GM12878 (cell line): ENCODE measurements at regions not wholly inside any gene's neighbourhood (a gene's known extent, or its start where the extent isn't known, plus 50 kb on each side); places are given as distances from the start of the nearest gene placed in this dataset.

Experiments
- ATAC-seq: fragments of 200-7000 bp; cut with Tn5 transposase; 3 replicates; pipeline ENCODE4 v1.9.1; 2020; ENCODE audit warnings: mild to moderate bottlenecking, moderate library complexity
- BruUV-seq: library from RNA; stranded (reverse); fragments of 400-500 nt; replicated peaks from 2 replicates; lab custom pipeline; 2021; lab: Mats Ljungman, UMichigan
- CTCF ChIA-PET: fragments of 300-600 bp; sonication (Branson Sonifier 250); formaldehyde crosslinking; extraction: SDS; loops from one replicate; lab custom pipeline; 2021; ENCODE audit warnings: inconsistent platforms; lab: Yijun Ruan, JAX
- POLR2A ChIA-PET: fragments of 350-600 bp; formaldehyde crosslinking; extraction: SDS; loops from one replicate; lab custom pipeline; 2021; ENCODE audit warnings: inconsistent platforms; lab: Charles Lee
- RAD21 ChIA-PET: fragments of 300-600 bp; sonication (Branson Sonifier 250); formaldehyde crosslinking; loops from one replicate; lab custom pipeline; 2023; ENCODE audit warnings: antibody characterized with exemption; ENCODE audit not compliant: unreplicated experiment; lab: Charles Lee
- SMC1A ChIA-PET: fragments of 300-600 bp; sonication (Branson Sonifier 250); formaldehyde crosslinking; loops from one replicate; lab custom pipeline; 2023; ENCODE audit not compliant: unreplicated experiment, uncharacterized antibody; lab: Charles Lee
- DNase-seq: peaks from one replicate; pipeline ENCODE4 v3.0.0-alpha.2; 2011; ENCODE audit warnings: low read depth, low spot score
- FAIRE-seq: peaks from 3 replicates; lab custom pipeline; 2011; peaks lifted over from hg19 to GRCh38; lab: Jason Lieb, UNC
- H2AFZ ChIP-seq: 2 replicates; pipeline ENCODE4 v1.6.0; 2011; ENCODE audit warnings: low read depth, low read length, control low read depth; ENCODE audit not compliant: control insufficient read depth
- H3K27ac ChIP-seq: 2 replicates; pipeline ENCODE4 v1.5.1; 2011; ENCODE audit warnings: control low read depth; ENCODE audit not compliant: control insufficient read depth, insufficient read depth
- H3K27me3 ChIP-seq, 2 experiments: replicated peaks in 1 of 2; 2 replicates each; pipeline versions ENCODE4 v1.6.0 to v1.6.1; 2011; ENCODE audit warnings: low read length in 1 of 2; ENCODE audit not compliant: control insufficient read depth in 2 of 2, insufficient read depth in 2 of 2
- H3K36me3 ChIP-seq, 2 experiments: 2 replicates each; pipeline ENCODE4 v1.5.1; 2011; ENCODE audit warnings: low read length in 1 of 2; ENCODE audit not compliant: control insufficient read depth in 2 of 2, insufficient read depth in 2 of 2
- H3K4me1 ChIP-seq: 2 replicates; pipeline ENCODE4 v1.6.1; 2011; ENCODE audit warnings: mild to moderate bottlenecking, low read length, moderate library complexity, mixed read lengths; ENCODE audit not compliant: control insufficient read depth, insufficient read depth
- H3K4me2 ChIP-seq: 2 replicates; pipeline ENCODE4 v1.6.0; 2011; ENCODE audit warnings: control low read depth; ENCODE audit not compliant: control insufficient read depth, insufficient read depth
- H3K4me3 ChIP-seq: fragments of 200-600 bp; sonication (generic); 2 replicates; pipeline ENCODE4 v1.5.1; 2016
- H3K79me2 ChIP-seq: 2 replicates; pipeline ENCODE4 v1.6.0; 2011; ENCODE audit warnings: low read length; ENCODE audit not compliant: control insufficient read depth, insufficient read depth
- H3K9ac ChIP-seq: 2 replicates; pipeline ENCODE4 v1.8.0; 2011; ENCODE audit warnings: low read length, control low read depth, mixed read lengths; ENCODE audit not compliant: control insufficient read depth, insufficient read depth
- H3K9me3 ChIP-seq: replicated peaks from 3 replicates; pipeline ENCODE4 v1.5.1; 2011; ENCODE audit warnings: mild to moderate bottlenecking, low read length; ENCODE audit not compliant: control insufficient read depth, insufficient read depth
- H4K20me1 ChIP-seq: 2 replicates; pipeline ENCODE4 v1.6.0; 2011; ENCODE audit not compliant: control insufficient read depth, insufficient read depth
- FOXM1 ChIP-seq: IDR thresholded peaks from 2 replicates; pipeline ENCODE4 v1.6.1; 2012; ENCODE audit warnings: low read depth, mild to moderate bottlenecking, inconsistent platforms, low read length, moderate library complexity
- NR2C2 ChIP-seq: IDR thresholded peaks from 2 replicates; pipeline ENCODE4 v1.6.1; 2011; ENCODE audit warnings: borderline replicate concordance, low read depth; ENCODE audit not compliant: control insufficient read depth, insufficient read length
- NR2F1 ChIP-seq: fragments of 450-650 bp; conservative IDR thresholded peaks from 2 replicates; pipeline ENCODE4 v1.6.1; 2017; ENCODE audit warnings: mild to moderate bottlenecking
- RFX5 ChIP-seq: IDR thresholded peaks from 2 replicates; pipeline ENCODE4 v1.6.1; 2011; ENCODE audit warnings: low read depth, low read length, improper control_type of control experiment
- TCF7 ChIP-seq: IDR thresholded peaks from 2 replicates; pipeline ENCODE4 v1.6.1; 2014; ENCODE audit warnings: antibody characterized with exemption, borderline replicate concordance
- ZNF274 ChIP-seq: IDR thresholded peaks from one replicate; pipeline ENCODE4 v1.8.0; 2011; ENCODE audit not compliant: insufficient read length, insufficient read depth
- WGBS: methylation state at CpG from one replicate; pipeline ENCODE4 v1.1.6; 2016; ENCODE audit warnings: low lambda C conversion rate; ENCODE audit not compliant: insufficient replicate concordance, insufficient coverage; ENCODE audit errors: missing lambda C conversion rate; 5-methylcytosine and 5-hydroxymethylcytosine counted together
- in situ Hi-C: fragments of 300-500 bp; cut with MboI; formaldehyde crosslinking; loops from 9 replicates; pipeline ENCODE4 v1.14.3; 2018; ENCODE audit warnings: mixed read lengths
- intact Hi-C: fragments of 100-400 bp; cut with micrococcal nuclease; formaldehyde crosslinking; loops from one replicate; pipeline ENCODE4 v1.14.2; 2022; ENCODE audit not compliant: unreplicated experiment
- TF ChIP-seq, protein P1 (sequence below): fragments of 450-650 bp; IDR thresholded peaks from 2 replicates; pipeline ENCODE4 v1.6.1; 2017; ENCODE audit warnings: antibody characterized with exemption, mild to moderate bottlenecking, moderate library complexity
- TF ChIP-seq, protein P2 (sequence below): fragments of 450-650 bp; IDR thresholded peaks from 2 replicates; pipeline ENCODE4 v1.6.1; 2016; ENCODE audit warnings: mild to moderate bottlenecking

DNA sequence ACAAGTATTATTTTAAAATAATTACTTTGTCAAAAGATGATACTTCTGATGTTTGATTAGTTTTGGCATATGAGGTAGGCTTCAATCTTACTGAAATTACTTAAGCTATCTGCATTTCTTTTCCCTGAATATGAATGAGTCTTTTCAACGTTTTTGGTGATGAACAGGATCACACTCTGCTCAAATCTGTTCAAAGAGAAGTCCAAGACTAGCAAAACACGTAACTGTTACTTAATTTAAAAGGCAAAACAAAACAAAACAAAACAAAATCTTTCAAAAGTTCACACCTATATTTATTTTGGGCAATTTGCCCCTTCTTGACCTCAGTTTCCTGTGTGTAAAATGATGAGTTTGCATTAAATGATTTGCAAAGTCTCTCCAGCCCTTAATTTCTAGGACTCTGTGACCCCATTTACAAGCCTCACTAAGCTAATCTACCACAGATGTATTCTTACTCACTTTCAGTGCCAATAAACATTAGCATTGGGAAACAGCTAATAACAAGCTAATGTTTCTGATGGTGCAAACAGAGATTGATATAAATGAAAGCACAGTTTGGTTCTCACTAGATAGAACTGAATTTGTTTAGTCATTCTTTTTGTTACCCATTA, 865.4 kb downstream of the LTN1 start:
- no peak for TF ChIP-seq NR2C2
- TF ChIP-seq, protein P1, sequence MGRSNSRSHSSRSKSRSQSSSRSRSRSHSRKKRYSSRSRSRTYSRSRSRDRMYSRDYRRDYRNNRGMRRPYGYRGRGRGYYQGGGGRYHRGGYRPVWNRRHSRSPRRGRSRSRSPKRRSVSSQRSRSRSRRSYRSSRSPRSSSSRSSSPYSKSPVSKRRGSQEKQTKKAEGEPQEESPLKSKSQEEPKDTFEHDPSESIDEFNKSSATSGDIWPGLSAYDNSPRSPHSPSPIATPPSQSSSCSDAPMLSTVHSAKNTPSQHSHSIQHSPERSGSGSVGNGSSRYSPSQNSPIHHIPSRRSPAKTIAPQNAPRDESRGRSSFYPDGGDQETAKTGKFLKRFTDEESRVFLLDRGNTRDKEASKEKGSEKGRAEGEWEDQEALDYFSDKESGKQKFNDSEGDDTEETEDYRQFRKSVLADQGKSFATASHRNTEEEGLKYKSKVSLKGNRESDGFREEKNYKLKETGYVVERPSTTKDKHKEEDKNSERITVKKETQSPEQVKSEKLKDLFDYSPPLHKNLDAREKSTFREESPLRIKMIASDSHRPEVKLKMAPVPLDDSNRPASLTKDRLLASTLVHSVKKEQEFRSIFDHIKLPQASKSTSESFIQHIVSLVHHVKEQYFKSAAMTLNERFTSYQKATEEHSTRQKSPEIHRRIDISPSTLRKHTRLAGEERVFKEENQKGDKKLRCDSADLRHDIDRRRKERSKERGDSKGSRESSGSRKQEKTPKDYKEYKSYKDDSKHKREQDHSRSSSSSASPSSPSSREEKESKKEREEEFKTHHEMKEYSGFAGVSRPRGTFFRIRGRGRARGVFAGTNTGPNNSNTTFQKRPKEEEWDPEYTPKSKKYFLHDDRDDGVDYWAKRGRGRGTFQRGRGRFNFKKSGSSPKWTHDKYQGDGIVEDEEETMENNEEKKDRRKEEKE = no peak
- TF ChIP-seq NR2F1 = no peak
- no peak for TF ChIP-seq FOXM1
- TF ChIP-seq RFX5 = no peak
- no peak for TF ChIP-seq TCF7
- no peak for TF ChIP-seq ZNF274
- TF ChIP-seq, protein P2, sequence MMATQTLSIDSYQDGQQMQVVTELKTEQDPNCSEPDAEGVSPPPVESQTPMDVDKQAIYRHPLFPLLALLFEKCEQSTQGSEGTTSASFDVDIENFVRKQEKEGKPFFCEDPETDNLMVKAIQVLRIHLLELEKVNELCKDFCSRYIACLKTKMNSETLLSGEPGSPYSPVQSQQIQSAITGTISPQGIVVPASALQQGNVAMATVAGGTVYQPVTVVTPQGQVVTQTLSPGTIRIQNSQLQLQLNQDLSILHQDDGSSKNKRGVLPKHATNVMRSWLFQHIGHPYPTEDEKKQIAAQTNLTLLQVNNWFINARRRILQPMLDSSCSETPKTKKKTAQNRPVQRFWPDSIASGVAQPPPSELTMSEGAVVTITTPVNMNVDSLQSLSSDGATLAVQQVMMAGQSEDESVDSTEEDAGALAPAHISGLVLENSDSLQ = no peak
- in situ Hi-C loops = no loop called here
- FAIRE-seq = no peak
- no peak overlapping the region for H3K4me2 ChIP-seq
- H3K4me3 ChIP-seq = no peak overlapping the region
- no peaks in the 10 kb centered on the region for H3K4me1 ChIP-seq
- intact Hi-C loops = no loop called here
- H3K27me3 ChIP-seq = no peaks in the 10 kb centered on the region
- H3K36me3 ChIP-seq = no peaks in the 10 kb centered on the region
- POLR2A ChIA-PET = no interaction called here
- no peak overlapping the region for H3K9ac ChIP-seq
- CTCF ChIA-PET = no interaction called here
- no peaks in the 10 kb centered on the region for H3K79me2 ChIP-seq
- H4K20me1 ChIP-seq = no peaks in the 10 kb centered on the region
- RAD21 ChIA-PET = no interaction called here
- H3K9me3 ChIP-seq = no peaks in the 10 kb centered on the region; the same call in 2 of the 3 replicates
- DNase-seq = no peak
- H3K27ac ChIP-seq = no peak overlapping the region
- no peak overlapping the region for H2AFZ ChIP-seq
- WGBS = 2% methylated on average over 2 of the region's 2 CpGs
- BruUV-seq = no TSS peak
- SMC1A ChIA-PET = no interaction called here
- ATAC-seq = no peak
